ENCODE measurements at regions not wholly inside any gene's neighbourhood (a gene's known extent, or its start where the extent isn't known, plus 50 kb on each side); places are given as distances from the start of the nearest gene placed in this dataset.

GRCh38 chr9:80691229-80691628 lies 998.1 kb downstream of the TLE1 start:
- no peak for TF ChIP-seq POLR2A (IDR thresholded peaks at IDR 0.05)
- TF ChIP-seq CTCF (IDR thresholded peaks at IDR 0.05): no peak

Data from body of pancreas (tissue), 4 donors.